NCI-H1436 (cell line): ENCODE measurements at regions not wholly inside any gene's neighbourhood (a gene's known extent, or its start where the extent isn't known, plus 50 kb on each side); places are given as distances from the start of the nearest gene placed in this dataset.

ENCODE experiments used
- DNase-seq: peaks from one replicate; lab custom pipeline; 2025; lab: John Stamatoyannopoulos, UW

GRCh38 chr15:70426096-70426821 lies 328.5 kb upstream of the TLE3 start:
- no peak for DNase-seq

GRCh38 chr15:70424937-70425411 lies 327.3 kb upstream of the TLE3 start:
- DNase-seq: no peak

DNA sequence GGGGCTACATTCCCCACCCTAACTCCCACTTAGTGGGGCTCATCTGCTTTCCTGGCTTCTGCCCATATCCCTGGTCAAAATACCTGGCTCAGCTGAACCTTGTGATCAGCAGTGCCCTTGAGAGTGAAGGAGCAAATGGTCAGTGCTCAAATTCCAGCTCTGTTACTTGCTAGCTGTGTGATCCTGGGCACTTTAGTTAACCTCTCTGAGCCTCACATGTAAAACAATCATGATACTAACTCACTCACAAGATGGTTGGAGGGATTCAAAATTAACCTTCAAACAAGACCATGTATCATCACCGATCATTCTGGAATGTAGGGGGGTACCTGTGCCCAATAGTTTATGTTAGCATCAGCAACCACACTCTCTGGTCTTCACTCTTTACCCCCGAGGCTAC lies 325.6 kb upstream of the TLE3 start:
- no peak for DNase-seq

- DNase-seq: no peak
These were observed 324.6 kb upstream of the TLE3 start for GRCh38 chr15:70422342-70422741.

DNA sequence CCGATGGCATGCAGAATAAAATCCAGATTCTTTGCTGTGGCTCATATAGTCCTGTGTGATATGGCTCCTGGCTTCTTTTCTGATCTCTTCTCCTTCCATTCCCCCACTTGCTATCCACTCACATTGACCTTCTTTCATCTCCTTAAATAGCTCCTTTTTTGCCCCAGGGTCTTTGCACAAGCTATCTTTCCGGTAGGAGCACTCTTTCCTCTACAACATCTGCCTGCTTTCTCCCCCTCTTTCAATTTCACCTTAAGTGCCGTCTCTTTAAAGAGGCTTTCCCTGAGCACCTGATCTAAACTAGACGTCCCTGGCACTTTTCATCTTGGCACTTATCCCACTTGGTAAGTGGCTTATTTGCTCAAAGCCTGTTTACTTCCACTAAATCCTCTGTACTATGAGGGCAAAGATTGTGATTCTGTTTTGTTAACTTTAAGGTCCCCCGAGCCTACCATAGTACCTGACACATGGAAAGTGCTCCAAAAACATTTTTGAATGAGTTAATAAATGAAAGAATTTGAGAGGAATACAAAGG lies 323.3 kb upstream of the TLE3 start:
- DNase-seq: peak; percentile 85

- no peak for DNase-seq
These were observed 322.6 kb upstream of the TLE3 start for GRCh38 chr15:70420086-70420947.

DNA sequence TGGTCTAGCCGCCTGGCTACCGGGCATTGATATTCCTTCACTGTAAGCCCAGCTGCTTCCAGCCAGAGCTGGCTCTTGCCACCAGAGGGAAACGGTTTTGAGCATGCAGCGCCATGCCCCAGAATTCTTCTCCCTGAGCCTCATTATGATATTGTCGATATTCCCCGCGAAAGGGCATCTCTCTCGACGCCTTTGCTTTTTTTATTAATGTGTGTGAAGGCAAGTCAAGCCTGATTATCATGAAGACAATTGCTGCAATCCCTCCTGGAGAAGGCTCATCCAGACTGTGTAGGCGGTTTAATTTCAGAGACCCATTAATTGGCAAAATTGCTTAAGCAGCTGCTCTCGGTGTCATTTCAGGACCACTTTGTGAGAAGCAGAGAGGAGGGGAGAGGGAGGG lies 321.2 kb upstream of the TLE3 start:
- peak; percentile 70 for DNase-seq

DNA sequence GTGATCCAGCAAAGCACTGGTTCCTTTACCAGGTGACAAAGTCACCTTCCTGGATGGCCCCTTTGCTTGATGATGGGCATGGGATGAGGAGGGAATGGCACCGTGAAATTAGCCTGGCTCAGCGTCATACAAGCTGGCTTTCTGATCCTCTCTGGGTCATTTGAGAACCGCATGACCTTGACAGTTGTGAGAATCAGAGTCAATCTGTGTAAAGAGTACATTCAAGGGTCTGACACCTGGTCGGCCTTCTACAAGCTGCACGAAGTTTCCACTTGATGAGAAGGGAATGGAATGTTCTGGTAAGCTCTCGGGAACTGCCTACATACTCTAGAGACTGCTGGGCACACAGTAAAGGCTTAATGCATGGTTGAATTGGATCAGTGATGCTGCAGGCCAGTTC lies 319.8 kb upstream of the TLE3 start:
- DNase-seq: no peak

GRCh38 chr15:70416829-70417228 lies 319.1 kb upstream of the TLE3 start:
- no peak for DNase-seq

GRCh38 chr15:70415398-70415797 lies 317.7 kb upstream of the TLE3 start:
- no peak for DNase-seq

DNA sequence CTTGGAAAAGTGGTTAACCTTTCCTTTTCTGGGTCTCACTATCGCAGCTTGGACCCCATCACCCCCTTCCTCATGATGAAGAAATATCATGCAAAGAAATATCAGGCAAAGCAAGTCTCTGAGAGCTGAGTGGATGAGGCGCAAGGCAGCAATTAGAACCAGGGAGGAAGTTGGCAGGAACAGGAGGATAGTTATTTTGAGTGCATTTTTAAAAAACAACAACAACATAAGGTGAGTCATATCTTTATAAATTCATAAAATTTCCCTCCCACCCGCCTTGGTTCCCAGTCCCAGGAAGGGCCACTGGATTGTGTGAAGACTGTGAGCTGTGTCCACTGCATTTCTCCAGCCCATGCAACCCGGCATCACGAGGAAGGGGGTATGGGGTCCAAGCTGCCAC lies 316.9 kb upstream of the TLE3 start:
- no peak for DNase-seq

- DNase-seq: no peak
These were observed 315.1 kb upstream of the TLE3 start for GRCh38 chr15:70412794-70413193.

DNA sequence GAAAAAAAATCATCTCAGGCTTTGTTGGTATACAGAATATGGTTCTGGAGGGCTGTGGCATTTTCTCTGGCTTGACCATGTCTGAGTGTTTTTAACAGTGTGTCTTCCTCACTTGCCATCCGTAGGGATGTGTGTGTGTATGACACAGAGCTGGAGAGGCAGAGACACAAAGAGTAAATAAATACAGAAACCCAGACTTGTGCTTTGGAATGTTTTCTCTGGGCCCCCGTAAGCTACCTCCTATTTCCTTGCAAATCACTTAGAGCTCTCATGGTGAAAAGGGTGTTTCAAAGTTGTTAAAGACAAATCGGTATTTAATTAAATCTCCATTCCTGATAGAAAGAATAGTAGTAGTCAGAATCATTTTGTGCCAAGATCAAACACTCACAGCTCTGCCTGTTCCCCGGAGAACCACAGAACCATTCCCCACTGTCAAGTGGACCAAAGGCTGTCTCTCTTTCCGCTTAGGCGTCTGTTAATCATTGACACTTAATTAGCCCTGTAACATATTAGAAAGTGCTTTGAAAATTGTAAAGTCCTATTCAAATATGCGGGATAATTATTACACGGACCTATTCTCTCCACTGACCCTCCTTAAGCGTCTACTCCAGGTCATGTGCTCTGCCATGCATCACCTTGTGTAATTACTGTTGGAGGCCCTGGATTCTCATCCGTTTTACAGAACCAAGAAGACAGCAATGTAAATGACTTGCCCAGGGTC lies 313.6 kb upstream of the TLE3 start:
- DNase-seq: no peak

GRCh38 chr15:70410371-70410985 lies 312.8 kb upstream of the TLE3 start:
- DNase-seq: no peak

GRCh38 chr15:70409388-70409787 lies 311.7 kb upstream of the TLE3 start:
- DNase-seq: no peak

DNA sequence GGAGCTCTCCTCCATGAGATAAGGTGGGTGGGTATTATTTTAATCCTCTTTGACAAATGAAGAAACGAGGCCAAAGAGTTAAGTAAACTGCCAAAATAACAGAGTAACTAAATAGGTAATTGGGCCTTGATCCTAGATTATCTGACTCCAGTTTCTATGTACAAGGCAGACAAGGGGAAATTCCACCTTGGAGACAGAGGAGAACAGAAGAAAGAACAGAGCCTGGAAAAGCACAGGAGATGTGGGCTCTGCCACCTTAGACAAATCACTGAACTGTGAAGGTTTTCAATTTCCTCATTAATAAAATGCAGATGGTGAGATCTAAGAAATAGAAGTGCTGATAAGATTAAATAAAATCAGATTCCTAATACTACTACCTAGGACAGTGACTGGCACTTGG lies 310.2 kb upstream of the TLE3 start:
- DNase-seq: no peak

- DNase-seq: no peak
These were observed 309.6 kb upstream of the TLE3 start for GRCh38 chr15:70407336-70407670.

DNA sequence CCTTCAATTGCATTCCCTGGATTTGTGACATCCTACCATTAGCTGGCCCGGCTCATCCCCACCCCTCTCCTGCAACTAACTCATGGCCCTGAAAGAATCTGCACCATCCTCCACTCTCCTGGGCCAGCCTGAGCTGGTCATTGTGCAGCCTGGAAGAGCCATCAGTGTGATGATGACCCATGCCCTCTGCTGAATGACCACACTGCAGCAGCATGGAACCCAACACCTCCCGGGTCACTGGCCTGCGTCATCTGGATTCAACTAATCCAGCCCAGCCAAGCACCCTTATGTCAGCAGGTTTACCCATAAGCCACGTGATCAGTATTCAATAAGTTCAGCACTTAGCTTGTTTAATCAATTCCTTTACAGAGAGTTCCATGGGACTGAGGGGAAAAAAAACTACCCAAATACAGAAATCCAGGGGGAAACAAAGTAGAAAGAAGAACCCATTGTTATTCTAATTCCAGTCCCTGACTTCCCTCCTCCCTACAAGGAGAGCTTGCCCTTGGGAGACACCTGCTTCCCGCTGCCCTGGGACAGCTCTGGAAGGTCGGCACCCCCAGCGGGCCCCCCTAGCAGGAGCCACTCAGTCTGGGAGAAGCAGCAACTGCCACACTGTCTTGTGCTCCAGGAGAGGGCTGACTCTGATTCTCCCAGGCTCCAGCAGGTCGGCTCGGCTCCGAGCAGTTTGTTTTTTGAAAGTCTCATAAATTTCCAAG lies 309.1 kb upstream of the TLE3 start:
- DNase-seq: no peak

- DNase-seq: no peak
These were observed 304.0 kb upstream of the TLE3 start for GRCh38 chr15:70401709-70402108.

GRCh38 chr15:70400766-70401541 lies 303.2 kb upstream of the TLE3 start:
- no peak for DNase-seq

DNA sequence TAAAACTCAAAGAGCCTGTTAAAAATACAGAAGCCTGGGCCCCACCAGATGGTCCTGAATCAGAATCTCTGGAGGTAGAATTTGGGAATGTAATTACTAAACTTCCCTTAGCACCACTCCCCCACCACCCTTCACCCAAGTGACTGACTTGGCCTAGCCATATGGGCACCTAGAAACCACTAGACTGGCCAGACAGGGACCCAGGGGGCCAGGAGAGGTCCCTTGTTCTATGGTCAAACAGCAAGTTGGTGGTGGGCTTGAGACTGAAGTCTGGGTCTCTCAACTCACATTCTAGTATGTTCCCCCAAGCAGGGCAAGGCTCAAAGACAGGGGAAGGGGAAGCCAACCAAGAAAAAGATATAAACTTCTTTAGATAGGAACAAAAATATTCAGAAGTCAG lies 301.5 kb upstream of the TLE3 start:
- DNase-seq: no peak
